Vagina (tissue), 2 donors: ENCODE measurements at regions not wholly inside any gene's neighbourhood (a gene's known extent, or its start where the extent isn't known, plus 50 kb on each side); places are given as distances from the start of the nearest gene placed in this dataset.

ENCODE experiments used
- DNase-seq, 2 donors: peaks; one replicate each; pipeline ENCODE4 v3.0.0-alpha.2; 2017; ENCODE audit errors: extremely low spot score in 2 of 2
- H3K27ac ChIP-seq: fragments of 200-600 bp; sonication (generic); one replicate; pipeline ENCODE4 v1.5.1; 2019
- H3K27me3 ChIP-seq: fragments of 200-600 bp; sonication (generic); one replicate; pipeline ENCODE4 v1.5.1; 2019
- H3K36me3 ChIP-seq, 2 donors: fragments of 200-600 bp; sonication (generic); one replicate each; pipeline ENCODE4 v1.5.1; 2017 to 2019
- H3K4me1 ChIP-seq: fragments of 200-600 bp; sonication (generic); one replicate; pipeline ENCODE4 v1.5.1; 2019
- H3K4me3 ChIP-seq, 2 donors: fragments of 200-600 bp; sonication (generic); 1 replicate in 1 of 2; 2 replicates in 1 of 2; pipeline ENCODE4 v1.5.1; 2016 to 2019
- H3K9me3 ChIP-seq: fragments of 200-600 bp; sonication (generic); one replicate; pipeline ENCODE4 v1.5.1; 2019
- POLR2A ChIP-seq, 2 donors: fragments of 450-650 bp; IDR thresholded peaks; one replicate each; pipeline ENCODE4 v1.6.1; 2017; ENCODE audit warnings: antibody characterized with exemption in 2 of 2, mild to moderate bottlenecking in 2 of 2, moderate library complexity in 2 of 2
- POLR2AphosphoS5 ChIP-seq, 2 donors: sonication (generic); formaldehyde crosslinking; IDR thresholded peaks; one replicate each; pipeline ENCODE4 v1.9.0; 2017; ENCODE audit warnings: antibody characterized with exemption in 2 of 2, mild to moderate bottlenecking in 2 of 2, low read depth in 1 of 2; ENCODE audit not compliant: insufficient read depth in 1 of 2
- intact Hi-C: fragments of 100-400 bp; cut with DNase I; formaldehyde crosslinking; loops from one replicate; pipeline ENCODE4 v1.15.1; 2023
- TF ChIP-seq, protein P1 (sequence below), 3 experiments: fragments of 450-650 bp in 2 of 3; fragments of 200-600 bp in 1 of 3; sonication (generic) in 1 of 3; IDR thresholded peaks; one replicate each; pipeline ENCODE4 v1.5.1; 2017 to 2019; ENCODE audit warnings: antibody characterized with exemption in 3 of 3, mild to moderate bottlenecking in 2 of 3, moderate library complexity in 2 of 3

DNA sequence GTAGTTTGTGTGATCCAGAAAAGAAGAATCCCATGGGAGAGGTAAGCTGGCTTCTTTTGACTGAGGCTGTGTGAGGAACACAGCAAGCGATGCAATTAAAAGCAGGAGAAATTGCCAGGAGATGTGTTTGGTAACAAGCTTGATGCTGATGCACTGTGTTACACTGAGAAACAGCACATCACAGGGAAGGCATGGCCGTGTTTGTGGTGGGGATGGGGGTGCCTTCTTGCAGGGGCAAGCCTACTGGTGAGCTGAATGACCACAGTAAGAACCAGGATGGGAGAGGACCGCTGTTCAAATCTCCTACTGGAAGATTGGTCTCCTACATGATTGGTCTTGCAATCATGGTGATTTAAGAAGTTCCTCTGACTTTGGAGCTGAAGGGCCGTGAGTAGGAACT, 477.7 kb upstream of the HS6ST1 start:
- no peak overlapping the region for H3K27ac ChIP-seq
- H3K36me3 ChIP-seq, result no peaks in the 10 kb centered on the region
- TF ChIP-seq POLR2A (IDR thresholded peaks at IDR 0.05) (no peak), POLR2AphosphoS5 (IDR thresholded peaks at IDR 0.05; ENCODE audit: insufficient read depth in 1 of 2, low read depth in 1 of 2) (no peak)
- TF ChIP-seq, protein P1, sequence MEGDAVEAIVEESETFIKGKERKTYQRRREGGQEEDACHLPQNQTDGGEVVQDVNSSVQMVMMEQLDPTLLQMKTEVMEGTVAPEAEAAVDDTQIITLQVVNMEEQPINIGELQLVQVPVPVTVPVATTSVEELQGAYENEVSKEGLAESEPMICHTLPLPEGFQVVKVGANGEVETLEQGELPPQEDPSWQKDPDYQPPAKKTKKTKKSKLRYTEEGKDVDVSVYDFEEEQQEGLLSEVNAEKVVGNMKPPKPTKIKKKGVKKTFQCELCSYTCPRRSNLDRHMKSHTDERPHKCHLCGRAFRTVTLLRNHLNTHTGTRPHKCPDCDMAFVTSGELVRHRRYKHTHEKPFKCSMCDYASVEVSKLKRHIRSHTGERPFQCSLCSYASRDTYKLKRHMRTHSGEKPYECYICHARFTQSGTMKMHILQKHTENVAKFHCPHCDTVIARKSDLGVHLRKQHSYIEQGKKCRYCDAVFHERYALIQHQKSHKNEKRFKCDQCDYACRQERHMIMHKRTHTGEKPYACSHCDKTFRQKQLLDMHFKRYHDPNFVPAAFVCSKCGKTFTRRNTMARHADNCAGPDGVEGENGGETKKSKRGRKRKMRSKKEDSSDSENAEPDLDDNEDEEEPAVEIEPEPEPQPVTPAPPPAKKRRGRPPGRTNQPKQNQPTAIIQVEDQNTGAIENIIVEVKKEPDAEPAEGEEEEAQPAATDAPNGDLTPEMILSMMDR (IDR thresholded peaks at IDR 0.05), result no peak
- H3K4me1 ChIP-seq, result peaks cover 5% of the 10 kb centered on the region
- no peak overlapping the region for H3K4me3 ChIP-seq
- H3K27me3 ChIP-seq, result no peaks in the 10 kb centered on the region
- DNase-seq, result peak in 1 of 2 donors; percentile 79
- intact Hi-C loops, result no loop called here
- no peaks in the 10 kb centered on the region for H3K9me3 ChIP-seq

DNA sequence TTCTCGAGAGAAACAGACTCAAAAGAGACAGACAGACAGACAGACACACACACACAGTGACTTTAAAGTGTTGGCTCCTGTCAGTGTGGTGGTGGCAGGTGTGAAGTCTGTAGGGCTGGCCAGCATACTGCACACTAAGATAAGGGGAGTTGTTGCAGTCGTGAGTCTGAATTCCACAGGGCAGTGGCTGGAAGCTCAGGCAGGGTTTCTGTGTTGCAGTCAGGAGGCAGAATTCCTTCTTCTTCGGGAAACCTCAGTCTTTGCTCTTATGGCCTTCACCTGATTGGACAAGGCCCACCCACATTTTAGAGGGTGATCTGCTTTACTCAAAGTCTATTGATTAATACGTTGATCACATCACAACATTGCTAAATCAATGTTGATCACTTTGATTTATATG, 478.4 kb upstream of the HS6ST1 start:
- H3K9me3 ChIP-seq, result no peaks in the 10 kb centered on the region
- TF ChIP-seq, protein P1 (IDR thresholded peaks at IDR 0.05), result no peak
- TF ChIP-seq POLR2AphosphoS5 (IDR thresholded peaks at IDR 0.05; ENCODE audit: insufficient read depth in 1 of 2, low read depth in 1 of 2) (no peak), POLR2A (IDR thresholded peaks at IDR 0.05) (no peak)
- H3K4me1 ChIP-seq, result no peaks in the 10 kb centered on the region
- no peaks in the 10 kb centered on the region for H3K27me3 ChIP-seq
- no peaks in the 10 kb centered on the region for H3K36me3 ChIP-seq
- DNase-seq, result peak in 1 of 2 donors; percentile 22
- H3K27ac ChIP-seq, result no peak overlapping the region
- no peak overlapping the region for H3K4me3 ChIP-seq
- intact Hi-C loops, result no loop called here

DNA sequence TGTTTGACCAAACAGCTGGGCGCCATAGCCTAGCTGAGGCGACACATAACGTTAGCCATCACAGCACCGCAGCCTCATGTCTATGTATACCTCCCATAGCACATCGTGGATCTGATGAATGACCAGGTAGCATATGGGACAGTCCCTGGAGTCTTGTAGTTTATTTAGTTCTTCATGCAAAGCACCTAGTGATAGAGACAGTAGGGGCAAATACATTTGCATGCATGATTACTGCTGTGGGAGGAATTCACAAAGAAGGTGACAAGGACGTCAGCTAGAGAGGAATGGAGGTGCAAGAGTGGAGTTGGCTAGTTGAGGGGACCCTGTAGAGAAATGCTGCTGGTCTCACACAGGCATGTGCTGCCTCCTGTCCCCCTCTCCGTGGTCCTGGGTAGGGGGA, 478.9 kb upstream of the HS6ST1 start:
- TF ChIP-seq, protein P1 (IDR thresholded peaks at IDR 0.05), result no peak
- no peak for TF ChIP-seq POLR2A (IDR thresholded peaks at IDR 0.05)
- TF ChIP-seq POLR2AphosphoS5 (IDR thresholded peaks at IDR 0.05; ENCODE audit: insufficient read depth in 1 of 2, low read depth in 1 of 2), result no peak

GRCh38 chr2:128797937-128798336, 479.3 kb upstream of the HS6ST1 start:
- TF ChIP-seq POLR2A (IDR thresholded peaks at IDR 0.05), result no peak
- TF ChIP-seq, protein P1 (IDR thresholded peaks at IDR 0.05), result no peak
- TF ChIP-seq POLR2AphosphoS5 (IDR thresholded peaks at IDR 0.05; ENCODE audit: insufficient read depth in 1 of 2, low read depth in 1 of 2), result no peak
- Histone ChIP-seq H3K36me3 (no peaks in the 10 kb centered on the region), H3K9me3 (no peaks in the 10 kb centered on the region), H3K27me3 (no peaks in the 10 kb centered on the region), H3K4me1 (no peaks in the 10 kb centered on the region), H3K27ac (no peak overlapping the region), H3K4me3 (no peak overlapping the region)
- DNase-seq, result peak in 1 of 2 donors; percentile 79
- intact Hi-C loops, result no loop called here

More for the DNA sequence above, 478.9 kb upstream of the HS6ST1 start:
- DNase-seq, result peak in 1 of 2 donors; percentile 75
- no peaks in the 10 kb centered on the region for H3K4me1 ChIP-seq
- intact Hi-C loops, result no loop called here
- no peaks in the 10 kb centered on the region for H3K36me3 ChIP-seq
- H3K4me3 ChIP-seq, result no peak overlapping the region
- H3K9me3 ChIP-seq, result no peaks in the 10 kb centered on the region
- H3K27me3 ChIP-seq, result no peaks in the 10 kb centered on the region
- H3K27ac ChIP-seq, result no peak overlapping the region

GRCh38 chr2:128798502-128799283, 480.0 kb upstream of the HS6ST1 start:
- Histone ChIP-seq H3K27me3 (no peaks in the 10 kb centered on the region), H3K9me3 (no peaks in the 10 kb centered on the region), H3K36me3 (no peaks in the 10 kb centered on the region), H3K4me1 (no peaks in the 10 kb centered on the region), H3K4me3 (no peak overlapping the region), H3K27ac (no peak overlapping the region)
- DNase-seq, result peak in 1 of 2 donors; percentile 79
- intact Hi-C loops, result no loop called here
- TF ChIP-seq POLR2A (IDR thresholded peaks at IDR 0.05) (no peak), POLR2AphosphoS5 (IDR thresholded peaks at IDR 0.05; ENCODE audit: insufficient read depth in 1 of 2, low read depth in 1 of 2) (no peak)
- TF ChIP-seq, protein P1 (IDR thresholded peaks at IDR 0.05), result no peak
